DOHH2 (cell line): ENCODE measurements at regions not wholly inside any gene's neighbourhood (a gene's known extent, or its start where the extent isn't known, plus 50 kb on each side); places are given as distances from the start of the nearest gene placed in this dataset.

ENCODE experiments used
- H3F3A ChIP-seq: fragments of 200-600 bp; sonication (generic), shearing (Covaris generic); 2 replicates; pipeline ENCODE4 v1.6.0; 2016; ENCODE audit warnings: antibody characterized with exemption, mild to moderate bottlenecking; ENCODE audit not compliant: control insufficient read depth, insufficient read depth
- H3K27ac ChIP-seq: fragments of 200-600 bp; sonication (generic); 2 replicates; pipeline ENCODE4 v1.5.1; 2014; ENCODE audit warnings: low read depth, mild to moderate bottlenecking, low read length, moderate library complexity
- H3K27me3 ChIP-seq: fragments of 200-600 bp; sonication (generic); 2 replicates; pipeline ENCODE4 v1.6.1; 2014; ENCODE audit warnings: mild to moderate bottlenecking, low read length, mixed read lengths; ENCODE audit not compliant: control insufficient read depth
- H3K36me3 ChIP-seq: fragments of 200-600 bp; sonication (generic); 2 replicates; pipeline ENCODE4 v1.6.1; 2014; ENCODE audit warnings: mild to moderate bottlenecking, low read length, moderate library complexity, mixed read lengths; ENCODE audit not compliant: control insufficient read depth
- H3K4me1 ChIP-seq: fragments of 200-600 bp; sonication (generic); 2 replicates; pipeline ENCODE4 v1.6.1; 2014; ENCODE audit warnings: mild to moderate bottlenecking, low read length, mixed read lengths; ENCODE audit not compliant: control insufficient read depth
- H3K4me2 ChIP-seq: fragments of 200-600 bp; sonication (generic); 2 replicates; pipeline ENCODE4 v1.6.0; 2014; ENCODE audit warnings: mild to moderate bottlenecking, low read length, moderate library complexity
- H3K4me3 ChIP-seq: fragments of 200-600 bp; sonication (generic); 2 replicates; pipeline ENCODE4 v1.5.1; 2014; ENCODE audit warnings: mild to moderate bottlenecking, low read length, mixed read lengths
- H3K79me2 ChIP-seq: fragments of 200-600 bp; sonication (generic); 2 replicates; pipeline ENCODE4 v1.6.1; 2014; ENCODE audit warnings: mild to moderate bottlenecking, low read length, mixed read lengths; ENCODE audit not compliant: control insufficient read depth
- H3K9me2 ChIP-seq: fragments of 200-600 bp; sonication (generic); replicated peaks from 2 replicates; pipeline ENCODE4 v1.6.1; 2014; ENCODE audit warnings: mild to moderate bottlenecking, low read length, mixed read lengths; ENCODE audit not compliant: control insufficient read depth
- H3K9me3 ChIP-seq: fragments of 200-600 bp; sonication (generic); 2 replicates; pipeline ENCODE4 v1.6.1; 2014; ENCODE audit warnings: antibody characterized with exemption, low read length, mixed read lengths; ENCODE audit not compliant: control insufficient read depth, insufficient read depth
- H4K20me1 ChIP-seq: fragments of 200-600 bp; sonication (generic); 2 replicates; pipeline ENCODE4 v1.6.0; 2014; ENCODE audit warnings: low read depth, mild to moderate bottlenecking, antibody characterized with exemption, low read length, moderate library complexity; ENCODE audit not compliant: control insufficient read depth, insufficient read depth
- CTCF ChIP-seq: fragments of 200-600 bp; sonication (generic); IDR thresholded peaks from one replicate; pipeline ENCODE4 v1.5.1; 2014; ENCODE audit warnings: antibody characterized with exemption, mild to moderate bottlenecking, low read depth, low read length; ENCODE audit not compliant: poor library complexity, severe bottlenecking
- EZH2phosphoT487 ChIP-seq: fragments of 200-600 bp; sonication (generic); IDR thresholded peaks from 2 replicates; pipeline ENCODE4 v1.6.1; 2017; ENCODE audit warnings: borderline replicate concordance, mild to moderate bottlenecking, antibody characterized with exemption, low read length, moderate library complexity, mixed read lengths

- no peaks in the 10 kb centered on the region for H4K20me1 ChIP-seq
- TF ChIP-seq EZH2phosphoT487 (no peak), CTCF (no peak)
- H3K79me2 ChIP-seq = no peaks in the 10 kb centered on the region
- no peaks in the 10 kb centered on the region for H3K9me2 ChIP-seq
- H3K9me3 ChIP-seq = no peaks in the 10 kb centered on the region
- H3K36me3 ChIP-seq = no peaks in the 10 kb centered on the region
- H3K27me3 ChIP-seq = peaks cover 3% of the 10 kb centered on the region
- H3K4me2 ChIP-seq = no peak overlapping the region
- H3F3A ChIP-seq = no peaks in the 10 kb centered on the region
- no peak overlapping the region for H3K4me3 ChIP-seq
- H3K4me1 ChIP-seq = no peaks in the 10 kb centered on the region
- H3K27ac ChIP-seq = no peak overlapping the region
These were observed 502.9 kb upstream of the ZMIZ1 start for GRCh38 chr10:78565841-78566240.

- Histone ChIP-seq H3K79me2 (no peaks in the 10 kb centered on the region), H3K4me2 (no peak overlapping the region), H3K36me3 (no peaks in the 10 kb centered on the region), H3K9me2 (no peaks in the 10 kb centered on the region), H3K4me1 (no peaks in the 10 kb centered on the region), H3K9me3 (no peaks in the 10 kb centered on the region), H3K4me3 (no peak overlapping the region), H3K27me3 (peaks cover 3% of the 10 kb centered on the region), H4K20me1 (no peaks in the 10 kb centered on the region), H3F3A (no peaks in the 10 kb centered on the region), H3K27ac (no peak overlapping the region)
- no peak for TF ChIP-seq EZH2phosphoT487
- TF ChIP-seq CTCF = no peak
These were observed 502.3 kb upstream of the ZMIZ1 start for GRCh38 chr10:78566284-78567111.

- Histone ChIP-seq H3K27me3 (peaks cover 3% of the 10 kb centered on the region), H3F3A (no peaks in the 10 kb centered on the region), H3K9me2 (no peaks in the 10 kb centered on the region), H3K4me1 (no peaks in the 10 kb centered on the region), H3K36me3 (no peaks in the 10 kb centered on the region), H4K20me1 (no peaks in the 10 kb centered on the region), H3K4me2 (no peak overlapping the region), H3K4me3 (no peak overlapping the region), H3K9me3 (no peaks in the 10 kb centered on the region), H3K27ac (no peak overlapping the region), H3K79me2 (no peaks in the 10 kb centered on the region)
- no peak for TF ChIP-seq CTCF
- TF ChIP-seq EZH2phosphoT487 = no peak
These were observed 500.9 kb upstream of the ZMIZ1 start for GRCh38 chr10:78567680-78568455.
